ENCODE measurements at regions not wholly inside any gene's neighbourhood (a gene's known extent, or its start where the extent isn't known, plus 50 kb on each side); places are given as distances from the start of the nearest gene placed in this dataset.

DNA sequence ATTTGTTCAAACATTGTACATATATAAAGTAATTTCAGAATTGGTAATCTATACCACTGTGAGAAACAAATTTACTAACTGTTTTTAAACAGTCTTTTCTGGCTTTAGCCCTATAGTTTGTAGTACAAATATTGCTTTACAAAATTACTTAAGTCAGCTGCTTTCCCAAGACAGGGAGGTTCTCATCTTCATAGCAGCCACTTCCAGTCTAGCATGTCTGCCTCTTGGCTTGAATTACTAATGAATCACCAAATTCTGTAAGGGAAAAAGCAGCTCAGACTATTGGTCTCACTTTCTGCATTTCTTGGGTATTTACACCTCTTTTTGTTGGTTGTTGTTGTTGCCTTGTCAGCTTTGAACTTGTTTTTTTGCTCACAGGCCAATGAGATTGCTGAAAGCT is 187.2 kb downstream of the NPFFR2 start:
- no peaks in the 10 kb centered on the region for H3F3A ChIP-seq (ENCODE audit: insufficient read depth, low read length, poor library complexity, severe bottlenecking)
- H3K4me3 ChIP-seq (ENCODE audit: low read length), result no peak overlapping the region
- no peak overlapping the region for H2AFZ ChIP-seq (ENCODE audit: low read depth, low read length)
- H3K27ac ChIP-seq (ENCODE audit: low read length), result no peak overlapping the region
- no peaks in the 10 kb centered on the region for H3K36me3 ChIP-seq (ENCODE audit: insufficient read depth, low read length)
- no peak overlapping the region for H3K4me2 ChIP-seq (ENCODE audit: low read length)
- no peaks in the 10 kb centered on the region for H3K79me2 ChIP-seq (replicated peaks; ENCODE audit: insufficient read depth, low read length)
- TF ChIP-seq, protein P1, sequence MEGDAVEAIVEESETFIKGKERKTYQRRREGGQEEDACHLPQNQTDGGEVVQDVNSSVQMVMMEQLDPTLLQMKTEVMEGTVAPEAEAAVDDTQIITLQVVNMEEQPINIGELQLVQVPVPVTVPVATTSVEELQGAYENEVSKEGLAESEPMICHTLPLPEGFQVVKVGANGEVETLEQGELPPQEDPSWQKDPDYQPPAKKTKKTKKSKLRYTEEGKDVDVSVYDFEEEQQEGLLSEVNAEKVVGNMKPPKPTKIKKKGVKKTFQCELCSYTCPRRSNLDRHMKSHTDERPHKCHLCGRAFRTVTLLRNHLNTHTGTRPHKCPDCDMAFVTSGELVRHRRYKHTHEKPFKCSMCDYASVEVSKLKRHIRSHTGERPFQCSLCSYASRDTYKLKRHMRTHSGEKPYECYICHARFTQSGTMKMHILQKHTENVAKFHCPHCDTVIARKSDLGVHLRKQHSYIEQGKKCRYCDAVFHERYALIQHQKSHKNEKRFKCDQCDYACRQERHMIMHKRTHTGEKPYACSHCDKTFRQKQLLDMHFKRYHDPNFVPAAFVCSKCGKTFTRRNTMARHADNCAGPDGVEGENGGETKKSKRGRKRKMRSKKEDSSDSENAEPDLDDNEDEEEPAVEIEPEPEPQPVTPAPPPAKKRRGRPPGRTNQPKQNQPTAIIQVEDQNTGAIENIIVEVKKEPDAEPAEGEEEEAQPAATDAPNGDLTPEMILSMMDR (IDR thresholded peaks at IDR 0.05; ENCODE audit: poor library complexity, severe bottlenecking), result no peak
- TF ChIP-seq EZH2 (IDR thresholded peaks at IDR 0.05; ENCODE audit: borderline replicate concordance, insufficient read depth, low read length, poor library complexity, severe bottlenecking), result no peak
- TF ChIP-seq RAD21 (conservative IDR thresholded peaks at IDR 0.05), result no peak
- TF ChIP-seq EP300 (conservative IDR thresholded peaks at IDR 0.05; ENCODE audit: poor library complexity, severe bottlenecking), result no peak
- TF ChIP-seq, protein P2, sequence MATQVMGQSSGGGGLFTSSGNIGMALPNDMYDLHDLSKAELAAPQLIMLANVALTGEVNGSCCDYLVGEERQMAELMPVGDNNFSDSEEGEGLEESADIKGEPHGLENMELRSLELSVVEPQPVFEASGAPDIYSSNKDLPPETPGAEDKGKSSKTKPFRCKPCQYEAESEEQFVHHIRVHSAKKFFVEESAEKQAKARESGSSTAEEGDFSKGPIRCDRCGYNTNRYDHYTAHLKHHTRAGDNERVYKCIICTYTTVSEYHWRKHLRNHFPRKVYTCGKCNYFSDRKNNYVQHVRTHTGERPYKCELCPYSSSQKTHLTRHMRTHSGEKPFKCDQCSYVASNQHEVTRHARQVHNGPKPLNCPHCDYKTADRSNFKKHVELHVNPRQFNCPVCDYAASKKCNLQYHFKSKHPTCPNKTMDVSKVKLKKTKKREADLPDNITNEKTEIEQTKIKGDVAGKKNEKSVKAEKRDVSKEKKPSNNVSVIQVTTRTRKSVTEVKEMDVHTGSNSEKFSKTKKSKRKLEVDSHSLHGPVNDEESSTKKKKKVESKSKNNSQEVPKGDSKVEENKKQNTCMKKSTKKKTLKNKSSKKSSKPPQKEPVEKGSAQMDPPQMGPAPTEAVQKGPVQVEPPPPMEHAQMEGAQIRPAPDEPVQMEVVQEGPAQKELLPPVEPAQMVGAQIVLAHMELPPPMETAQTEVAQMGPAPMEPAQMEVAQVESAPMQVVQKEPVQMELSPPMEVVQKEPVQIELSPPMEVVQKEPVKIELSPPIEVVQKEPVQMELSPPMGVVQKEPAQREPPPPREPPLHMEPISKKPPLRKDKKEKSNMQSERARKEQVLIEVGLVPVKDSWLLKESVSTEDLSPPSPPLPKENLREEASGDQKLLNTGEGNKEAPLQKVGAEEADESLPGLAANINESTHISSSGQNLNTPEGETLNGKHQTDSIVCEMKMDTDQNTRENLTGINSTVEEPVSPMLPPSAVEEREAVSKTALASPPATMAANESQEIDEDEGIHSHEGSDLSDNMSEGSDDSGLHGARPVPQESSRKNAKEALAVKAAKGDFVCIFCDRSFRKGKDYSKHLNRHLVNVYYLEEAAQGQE (IDR thresholded peaks at IDR 0.05; ENCODE audit: borderline replicate concordance), result no peak
- no peak for TF ChIP-seq MXI1 (conservative IDR thresholded peaks at IDR 0.05; ENCODE audit: poor library complexity, severe bottlenecking)
- TF ChIP-seq TAF1 (IDR thresholded peaks at IDR 0.05; ENCODE audit: low read depth), result no peak
- no peak for TF ChIP-seq POLR2AphosphoS5 (IDR thresholded peaks at IDR 0.05)
- no peak for TF ChIP-seq SMC3 (conservative IDR thresholded peaks at IDR 0.05; ENCODE audit: poor library complexity)
- H3K27me3 ChIP-seq (ENCODE audit: insufficient read depth, low read depth, low read length), result no peaks in the 10 kb centered on the region
- H4K20me1 ChIP-seq (ENCODE audit: insufficient read depth), result no peaks in the 10 kb centered on the region
- H3K9me3 ChIP-seq (ENCODE audit: low read length), result no peaks in the 10 kb centered on the region
- H3K9ac ChIP-seq (ENCODE audit: low read length), result no peak overlapping the region
- H3K9me2 ChIP-seq (ENCODE audit: insufficient read depth, low read length), result no peaks in the 10 kb centered on the region

Data from neural cell (in vitro differentiated cells).